Bronchial epithelial cell (primary cell): ENCODE measurements at regions not wholly inside any gene's neighbourhood (a gene's known extent, or its start where the extent isn't known, plus 50 kb on each side); places are given as distances from the start of the nearest gene placed in this dataset.

Experiments
- DNase-seq: peaks from one replicate; pipeline ENCODE4 v3.0.0-alpha.2; 2010; ENCODE audit warnings: low read depth
- FAIRE-seq: peaks from 2 replicates; lab custom pipeline; 2011; peaks lifted over from hg19 to GRCh38; lab: Jason Lieb, UNC
- H3K27me3 ChIP-seq: 2 replicates; pipeline ENCODE4 v1.5.1; 2011; ENCODE audit warnings: low read length; ENCODE audit not compliant: control insufficient read depth, insufficient read depth
- H3K36me3 ChIP-seq: 2 replicates; pipeline ENCODE4 v1.5.1; 2011; ENCODE audit warnings: low read length; ENCODE audit not compliant: control insufficient read depth, insufficient read depth
- H3K4me3 ChIP-seq: 2 replicates; pipeline ENCODE4 v1.5.1; 2011; ENCODE audit warnings: mild to moderate bottlenecking, low read depth, low read length, control low read depth
- TF ChIP-seq, protein P1 (sequence below): IDR thresholded peaks from 2 replicates; pipeline ENCODE4 v1.5.1; 2011; ENCODE audit warnings: mild to moderate bottlenecking, moderate library complexity, low read length, control low read depth, inconsistent platforms; ENCODE audit not compliant: insufficient read depth, severe bottlenecking

DNA sequence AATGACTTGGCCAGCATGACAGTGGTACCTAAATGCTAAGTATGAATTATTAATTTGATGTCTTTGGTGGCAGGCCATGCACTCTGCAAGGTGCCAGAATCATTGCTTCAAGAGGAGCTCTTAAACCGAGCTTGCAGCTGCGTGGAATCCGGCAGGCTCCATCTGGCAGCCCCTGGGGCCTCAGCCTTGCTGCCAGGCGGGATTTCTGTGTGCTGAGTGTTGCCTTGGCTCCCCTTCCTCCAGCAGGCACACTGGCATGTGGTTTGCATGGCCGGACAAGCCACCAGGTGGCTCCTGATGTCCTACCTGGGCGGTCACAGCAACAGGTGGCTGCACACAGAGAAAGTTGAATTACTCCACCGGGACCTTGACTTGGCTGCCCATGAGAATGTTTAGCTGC is 155.4 kb downstream of the URB2 start:
- DNase-seq = no peak
- TF ChIP-seq, protein P1, sequence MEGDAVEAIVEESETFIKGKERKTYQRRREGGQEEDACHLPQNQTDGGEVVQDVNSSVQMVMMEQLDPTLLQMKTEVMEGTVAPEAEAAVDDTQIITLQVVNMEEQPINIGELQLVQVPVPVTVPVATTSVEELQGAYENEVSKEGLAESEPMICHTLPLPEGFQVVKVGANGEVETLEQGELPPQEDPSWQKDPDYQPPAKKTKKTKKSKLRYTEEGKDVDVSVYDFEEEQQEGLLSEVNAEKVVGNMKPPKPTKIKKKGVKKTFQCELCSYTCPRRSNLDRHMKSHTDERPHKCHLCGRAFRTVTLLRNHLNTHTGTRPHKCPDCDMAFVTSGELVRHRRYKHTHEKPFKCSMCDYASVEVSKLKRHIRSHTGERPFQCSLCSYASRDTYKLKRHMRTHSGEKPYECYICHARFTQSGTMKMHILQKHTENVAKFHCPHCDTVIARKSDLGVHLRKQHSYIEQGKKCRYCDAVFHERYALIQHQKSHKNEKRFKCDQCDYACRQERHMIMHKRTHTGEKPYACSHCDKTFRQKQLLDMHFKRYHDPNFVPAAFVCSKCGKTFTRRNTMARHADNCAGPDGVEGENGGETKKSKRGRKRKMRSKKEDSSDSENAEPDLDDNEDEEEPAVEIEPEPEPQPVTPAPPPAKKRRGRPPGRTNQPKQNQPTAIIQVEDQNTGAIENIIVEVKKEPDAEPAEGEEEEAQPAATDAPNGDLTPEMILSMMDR = peak; percentile 30
- FAIRE-seq = no peak
- Histone ChIP-seq H3K27me3 (peaks cover 2% of the 10 kb centered on the region), H3K36me3 (no peaks in the 10 kb centered on the region), H3K4me3 (no peak overlapping the region)

DNA sequence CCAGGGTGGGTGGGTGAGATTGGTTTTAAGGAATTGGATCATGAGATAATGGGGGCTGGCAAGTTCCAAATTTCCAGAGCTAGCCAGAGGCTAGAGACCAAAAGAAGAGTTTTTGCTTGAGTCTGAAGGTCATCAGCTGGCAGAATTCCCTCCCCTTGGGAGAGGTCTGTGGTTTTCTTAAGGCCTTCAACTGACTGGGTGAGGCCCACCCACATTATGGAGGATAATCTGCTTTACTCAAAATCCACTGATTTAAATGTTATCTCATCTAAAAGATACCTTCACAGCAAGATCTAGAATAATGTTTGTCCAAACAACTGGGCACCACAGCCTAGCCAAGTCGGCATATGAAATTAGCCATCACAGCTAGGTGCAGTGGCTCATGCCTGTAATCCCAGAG is 156.4 kb downstream of the URB2 start:
- Histone ChIP-seq H3K4me3 (no peak overlapping the region), H3K27me3 (peaks cover 2% of the 10 kb centered on the region), H3K36me3 (no peaks in the 10 kb centered on the region)
- no peak for FAIRE-seq
- TF ChIP-seq, protein P1 = no peak
- DNase-seq = no peak

DNA sequence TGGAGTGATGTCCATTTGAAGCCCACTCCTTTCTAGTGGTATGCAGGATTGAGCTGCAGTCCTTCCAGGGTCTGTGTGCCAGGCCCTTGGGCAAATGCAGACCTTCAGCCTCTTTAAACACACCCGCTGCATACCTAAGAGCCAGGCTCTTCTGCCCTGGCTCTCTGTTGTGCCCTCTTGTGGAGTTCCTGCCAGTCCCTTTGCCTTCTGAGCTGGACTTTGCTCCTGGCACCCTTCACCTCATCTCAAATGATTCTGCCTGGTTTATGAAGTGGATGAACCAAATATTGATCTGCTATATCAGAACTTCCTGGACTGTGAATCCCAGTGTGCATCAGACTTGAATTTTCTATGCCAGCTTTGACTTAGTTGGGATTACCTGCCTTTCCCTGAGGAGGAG is 158.8 kb downstream of the URB2 start:
- TF ChIP-seq, protein P1 = no peak
- DNase-seq (no peak), FAIRE-seq (no peak)
- Histone ChIP-seq H3K36me3 (no peaks in the 10 kb centered on the region), H3K27me3 (peaks cover under 1% of the 10 kb centered on the region), H3K4me3 (no peak overlapping the region)

DNA sequence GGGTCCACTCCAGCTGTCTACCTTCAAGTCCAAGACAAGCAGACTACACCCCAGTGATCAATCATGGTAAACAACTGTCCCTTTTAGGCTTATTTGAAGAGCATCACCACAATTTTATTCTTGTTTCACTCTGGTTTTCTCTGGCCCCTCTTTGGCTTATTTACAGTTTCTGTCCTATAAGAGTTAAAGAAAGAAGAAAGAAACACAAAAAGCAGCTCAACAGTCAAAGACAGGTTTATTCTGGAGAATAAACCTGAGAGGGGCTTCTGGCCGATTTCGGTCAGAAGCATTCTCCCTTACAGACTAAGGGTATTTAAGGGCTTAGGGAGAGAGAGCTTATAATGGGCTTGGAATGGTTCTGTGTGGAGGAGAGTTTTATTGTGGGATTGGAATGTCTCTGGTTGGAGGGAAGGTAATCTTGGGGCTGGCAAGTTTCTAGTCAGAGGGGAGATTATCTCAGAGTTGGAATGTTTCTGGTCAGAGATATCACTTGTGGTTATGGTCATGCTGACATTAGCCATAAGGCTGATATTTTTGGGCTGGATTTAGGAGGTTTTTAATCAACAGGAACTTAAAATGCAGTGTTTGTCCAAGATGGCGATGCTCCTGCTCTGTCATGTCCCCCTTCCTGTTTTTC is 161.0 kb downstream of the URB2 start:
- no peak for FAIRE-seq
- TF ChIP-seq, protein P1 = no peak

DNA sequence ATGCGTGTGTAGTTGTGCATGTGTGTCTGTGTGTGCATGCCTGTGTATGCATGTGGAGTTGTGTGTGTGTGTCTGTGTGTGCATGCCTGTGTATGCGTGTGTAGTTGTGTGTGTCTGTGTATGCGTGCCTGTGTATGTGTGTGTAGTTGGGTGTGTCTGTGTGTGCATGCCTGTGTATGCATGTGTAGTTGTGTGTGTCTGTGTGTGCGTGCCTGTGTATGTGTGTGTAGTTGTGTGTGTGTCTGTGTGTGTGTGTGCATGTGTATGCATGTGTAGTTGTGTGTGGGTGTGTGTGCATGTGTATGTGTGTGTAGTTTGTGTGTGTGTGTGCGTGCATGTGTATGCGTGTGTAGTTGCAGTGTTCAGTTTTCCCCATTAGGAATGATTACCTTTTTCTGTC is 162.0 kb downstream of the URB2 start:
- no peaks in the 10 kb centered on the region for H3K27me3 ChIP-seq
- no peak for FAIRE-seq
- TF ChIP-seq, protein P1 = no peak
- no peak overlapping the region for H3K4me3 ChIP-seq
- no peak for DNase-seq
- no peaks in the 10 kb centered on the region for H3K36me3 ChIP-seq

More for the DNA sequence above, 161.0 kb downstream of the URB2 start:
- no peak for DNase-seq
- no peaks in the 10 kb centered on the region for H3K27me3 ChIP-seq
- H3K36me3 ChIP-seq = no peaks in the 10 kb centered on the region
- H3K4me3 ChIP-seq = no peak overlapping the region
